ENCODE measurements at regions not wholly inside any gene's neighbourhood (a gene's known extent, or its start where the extent isn't known, plus 50 kb on each side); places are given as distances from the start of the nearest gene placed in this dataset.

GRCh38 chr14:83541147-83541546 is 1988.8 kb upstream of the FLRT2 start:
- TF ChIP-seq Cebpa-rat (IDR thresholded peaks at IDR 0.05) = no peak
- Histone ChIP-seq H3K27me3 (no peaks in the 10 kb centered on the region), H3K36me3 (no peaks in the 10 kb centered on the region), H3K4me2 (no peak overlapping the region), H3K4me3 (no peak overlapping the region), H4K20me1 (no peaks in the 10 kb centered on the region), H3K27ac (no peak overlapping the region), H3K9me3 (replicated peaks in 1 of 11) (peaks cover 0 to 10% (median 5%) of the 10 kb centered on the region in 11 experiments; a peak in 5 of 22 replicates), H3K4me1 (no peaks in the 10 kb centered on the region), H3K9ac (no peak overlapping the region)

- TF ChIP-seq Cebpa-rat (IDR thresholded peaks at IDR 0.05) = no peak
- Histone ChIP-seq H3K27ac (no peak overlapping the region), H3K27me3 (no peaks in the 10 kb centered on the region), H3K9ac (no peak overlapping the region), H4K20me1 (no peaks in the 10 kb centered on the region), H3K36me3 (no peaks in the 10 kb centered on the region), H3K4me3 (no peak overlapping the region), H3K4me1 (no peaks in the 10 kb centered on the region), H3K4me2 (no peak overlapping the region), H3K9me3 (replicated peaks in 1 of 11) (no peaks in the 10 kb centered on the region)
These were observed 1981.7 kb upstream of the FLRT2 start for GRCh38 chr14:83548061-83548839.

- TF ChIP-seq Cebpa-rat (IDR thresholded peaks at IDR 0.05) = no peak
- Histone ChIP-seq H4K20me1 (no peaks in the 10 kb centered on the region), H3K4me3 (no peak overlapping the region), H3K4me1 (no peaks in the 10 kb centered on the region), H3K4me2 (no peak overlapping the region), H3K27ac (no peak overlapping the region), H3K36me3 (no peaks in the 10 kb centered on the region), H3K9me3 (replicated peaks in 1 of 11) (peaks cover 0 to 9% (median 5%) of the 10 kb centered on the region in 11 experiments; a peak in 5 of 22 replicates), H3K9ac (no peak overlapping the region), H3K27me3 (no peaks in the 10 kb centered on the region)
These were observed 1973.9 kb upstream of the FLRT2 start for GRCh38 chr14:83556065-83556464.

- peaks cover 0 to 9% (median 5%) of the 10 kb centered on the region in 11 experiments; a peak in 5 of 22 replicates for H3K9me3 ChIP-seq (replicated peaks in 1 of 11)
- H3K27me3 ChIP-seq = no peaks in the 10 kb centered on the region
- no peak for TF ChIP-seq Cebpa-rat (IDR thresholded peaks at IDR 0.05)
- H3K27ac ChIP-seq = no peak overlapping the region
- no peak overlapping the region for H3K9ac ChIP-seq
- H3K4me2 ChIP-seq = no peak overlapping the region
- no peaks in the 10 kb centered on the region for H3K4me1 ChIP-seq
- no peaks in the 10 kb centered on the region for H3K36me3 ChIP-seq
- no peak overlapping the region for H3K4me3 ChIP-seq
- no peaks in the 10 kb centered on the region for H4K20me1 ChIP-seq
These were observed 1973.0 kb upstream of the FLRT2 start for GRCh38 chr14:83556746-83557453.

GRCh38 chr14:83558946-83559345 is 1971.0 kb upstream of the FLRT2 start:
- Histone ChIP-seq H3K4me2 (no peak overlapping the region), H4K20me1 (no peaks in the 10 kb centered on the region), H3K9ac (no peak overlapping the region), H3K4me3 (no peak overlapping the region), H3K27ac (no peak overlapping the region), H3K36me3 (no peaks in the 10 kb centered on the region), H3K27me3 (no peaks in the 10 kb centered on the region), H3K9me3 (replicated peaks in 1 of 11) (peaks cover 0 to 9% (median 5%) of the 10 kb centered on the region in 11 experiments; a peak in 5 of 22 replicates), H3K4me1 (no peaks in the 10 kb centered on the region)
- TF ChIP-seq Cebpa-rat (IDR thresholded peaks at IDR 0.05) = no peak

GRCh38 chr14:83559721-83560120 is 1970.2 kb upstream of the FLRT2 start:
- no peaks in the 10 kb centered on the region for H4K20me1 ChIP-seq
- H3K27me3 ChIP-seq = no peaks in the 10 kb centered on the region
- H3K4me3 ChIP-seq = no peak overlapping the region
- H3K9me3 ChIP-seq (replicated peaks in 1 of 11) = peaks cover 0 to 9% (median 5%) of the 10 kb centered on the region in 11 experiments; a peak in 5 of 22 replicates
- no peaks in the 10 kb centered on the region for H3K4me1 ChIP-seq
- no peak overlapping the region for H3K9ac ChIP-seq
- no peak overlapping the region for H3K4me2 ChIP-seq
- H3K27ac ChIP-seq = no peak overlapping the region
- TF ChIP-seq Cebpa-rat (IDR thresholded peaks at IDR 0.05) = no peak
- no peaks in the 10 kb centered on the region for H3K36me3 ChIP-seq

- H3K27ac ChIP-seq = no peak overlapping the region
- no peaks in the 10 kb centered on the region for H4K20me1 ChIP-seq
- H3K4me3 ChIP-seq = no peak overlapping the region
- no peak overlapping the region for H3K9ac ChIP-seq
- no peak for TF ChIP-seq Cebpa-rat (IDR thresholded peaks at IDR 0.05)
- H3K4me2 ChIP-seq = no peak overlapping the region
- no peaks in the 10 kb centered on the region for H3K27me3 ChIP-seq
- no peaks in the 10 kb centered on the region for H3K36me3 ChIP-seq
- H3K4me1 ChIP-seq = no peaks in the 10 kb centered on the region
- H3K9me3 ChIP-seq (replicated peaks in 1 of 11) = peaks cover 0 to 6% (median 4%) of the 10 kb centered on the region in 11 experiments; a peak in 5 of 22 replicates
These were observed 1968.7 kb upstream of the FLRT2 start for GRCh38 chr14:83561261-83561660.

- no peak overlapping the region for H3K27ac ChIP-seq
- no peaks in the 10 kb centered on the region for H3K36me3 ChIP-seq
- no peaks in the 10 kb centered on the region for H3K9me3 ChIP-seq (replicated peaks in 1 of 11)
- no peaks in the 10 kb centered on the region for H3K4me1 ChIP-seq
- no peak overlapping the region for H3K4me3 ChIP-seq
- H3K4me2 ChIP-seq = no peak overlapping the region
- H3K27me3 ChIP-seq = no peaks in the 10 kb centered on the region
- H4K20me1 ChIP-seq = no peaks in the 10 kb centered on the region
- peak in 1 of 11 experiments; percentile 30; a peak in 1 of 22 replicates for TF ChIP-seq Cebpa-rat (IDR thresholded peaks at IDR 0.05)
- no peak overlapping the region for H3K9ac ChIP-seq
These were observed 1963.4 kb upstream of the FLRT2 start for GRCh38 chr14:83566567-83566966.

GRCh38 chr14:83568141-83568540 is 1961.8 kb upstream of the FLRT2 start:
- Histone ChIP-seq H3K9me3 (replicated peaks in 1 of 11) (no peaks in the 10 kb centered on the region), H4K20me1 (no peaks in the 10 kb centered on the region), H3K9ac (no peak overlapping the region), H3K4me2 (no peak overlapping the region), H3K4me3 (no peak overlapping the region), H3K27ac (no peak overlapping the region), H3K4me1 (no peaks in the 10 kb centered on the region), H3K27me3 (no peaks in the 10 kb centered on the region), H3K36me3 (no peaks in the 10 kb centered on the region)
- TF ChIP-seq Cebpa-rat (IDR thresholded peaks at IDR 0.05) = no peak

Data from BLaER1 treated with 17β-estradiol and CSF1 and Interleukin-3, amounts not matched to agents 10 nM and 100 nM (cell line).